ENCODE measurements at regions not wholly inside any gene's neighbourhood (a gene's known extent, or its start where the extent isn't known, plus 50 kb on each side); places are given as distances from the start of the nearest gene placed in this dataset.

- Histone ChIP-seq H3K9me3 (ENCODE audit: control extremely low read depth in 1 of 3, control insufficient read depth in 2 of 3, insufficient read depth in 1 of 3, low read length in 2 of 3) (no peaks in the 10 kb centered on the region), H3K79me2 (ENCODE audit: control insufficient read depth, insufficient read depth, low read length) (no peaks in the 10 kb centered on the region), H3K27me3 (replicated peaks in 1 of 4; ENCODE audit: control extremely low read depth in 1 of 4, control insufficient read depth in 3 of 4, insufficient read depth in 4 of 4, low read length in 3 of 4) (no peaks in the 10 kb centered on the region), H3K4me1 (ENCODE audit: control insufficient read depth in 2 of 2, insufficient read depth in 2 of 2, low read length in 2 of 2) (no peaks in the 10 kb centered on the region), H3K36me3 (replicated peaks in 1 of 2; ENCODE audit: control extremely low read depth in 1 of 2, control insufficient read depth in 1 of 2, extremely low read depth in 1 of 2, insufficient read depth in 2 of 2, low read length in 1 of 2) (no peaks in the 10 kb centered on the region), H3K27ac (ENCODE audit: low read length in 2 of 2) (no peak overlapping the region), H4K20me1 (ENCODE audit: control insufficient read depth, insufficient read depth, low read length, poor library complexity, severe bottlenecking) (no peaks in the 10 kb centered on the region), H3K4me2 (replicated peaks; ENCODE audit: low read depth, low read length, poor library complexity, severe bottlenecking) (no peak overlapping the region), H2AFZ (ENCODE audit: insufficient read depth, low read depth, low read length, poor library complexity, severe bottlenecking) (no peak overlapping the region), H3K4me3 (ENCODE audit: control extremely low read depth in 1 of 5, extremely low read depth in 1 of 5, insufficient read depth in 1 of 5, low read depth in 2 of 5, low read length in 4 of 5) (no peak overlapping the region), H3K9ac (ENCODE audit: low read length) (no peak overlapping the region)
- ChIA-PET POLR2A (no interaction called here), CTCF (no interaction called here)
- Mint-ChIP-seq H3K27me3 (peaks cover 6% of the 10 kb centered on the region), H3K4me1 (no peaks in the 10 kb centered on the region), H3K27ac (no peak overlapping the region), H3K9me3 (ENCODE audit: insufficient read depth) (no peaks in the 10 kb centered on the region), H3K4me3 (no peak overlapping the region)
- WGBS (ENCODE audit: insufficient coverage): no CpG with 5 or more reads among the region's 2 CpGs
- TF ChIP-seq EZH2 (IDR thresholded peaks at IDR 0.05; ENCODE audit: borderline replicate concordance, insufficient read depth, low read depth, low read length, poor library complexity, severe bottlenecking): no peak
- TF ChIP-seq, protein P1, sequence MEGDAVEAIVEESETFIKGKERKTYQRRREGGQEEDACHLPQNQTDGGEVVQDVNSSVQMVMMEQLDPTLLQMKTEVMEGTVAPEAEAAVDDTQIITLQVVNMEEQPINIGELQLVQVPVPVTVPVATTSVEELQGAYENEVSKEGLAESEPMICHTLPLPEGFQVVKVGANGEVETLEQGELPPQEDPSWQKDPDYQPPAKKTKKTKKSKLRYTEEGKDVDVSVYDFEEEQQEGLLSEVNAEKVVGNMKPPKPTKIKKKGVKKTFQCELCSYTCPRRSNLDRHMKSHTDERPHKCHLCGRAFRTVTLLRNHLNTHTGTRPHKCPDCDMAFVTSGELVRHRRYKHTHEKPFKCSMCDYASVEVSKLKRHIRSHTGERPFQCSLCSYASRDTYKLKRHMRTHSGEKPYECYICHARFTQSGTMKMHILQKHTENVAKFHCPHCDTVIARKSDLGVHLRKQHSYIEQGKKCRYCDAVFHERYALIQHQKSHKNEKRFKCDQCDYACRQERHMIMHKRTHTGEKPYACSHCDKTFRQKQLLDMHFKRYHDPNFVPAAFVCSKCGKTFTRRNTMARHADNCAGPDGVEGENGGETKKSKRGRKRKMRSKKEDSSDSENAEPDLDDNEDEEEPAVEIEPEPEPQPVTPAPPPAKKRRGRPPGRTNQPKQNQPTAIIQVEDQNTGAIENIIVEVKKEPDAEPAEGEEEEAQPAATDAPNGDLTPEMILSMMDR (IDR thresholded peaks at IDR 0.05): no peak
- ATAC-seq (ENCODE audit: low read depth) (no peak), DNase-seq (no peak)
- intact Hi-C loops (cut with micrococcal nuclease): no loop called here
Measured at GRCh38 chr13:47215736-47216135, 318.9 kb upstream of the HTR2A start.

DNA sequence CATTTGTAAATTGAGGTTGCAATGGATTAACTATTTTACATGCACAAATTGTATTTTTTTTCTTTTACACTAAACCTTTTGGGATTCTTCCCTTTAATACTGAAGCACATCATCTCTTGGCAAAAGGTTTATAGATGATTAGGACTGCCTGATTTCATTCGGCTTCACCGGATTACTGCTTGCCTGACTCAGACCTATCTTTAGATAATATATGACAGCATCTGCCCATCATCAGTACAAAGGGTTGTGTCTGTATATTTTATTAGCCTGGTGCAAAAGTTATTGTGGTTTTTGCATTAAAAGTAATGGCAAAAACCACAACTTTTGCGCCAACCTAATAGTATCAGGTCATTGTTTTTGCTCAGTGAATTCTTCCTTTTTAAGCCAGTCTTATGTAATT lies 316.2 kb upstream of the HTR2A start:
- Histone ChIP-seq H3K27me3 (replicated peaks in 1 of 4; ENCODE audit: control extremely low read depth in 1 of 4, control insufficient read depth in 3 of 4, insufficient read depth in 4 of 4, low read length in 3 of 4) (no peaks in the 10 kb centered on the region), H3K4me3 (ENCODE audit: control extremely low read depth in 1 of 5, extremely low read depth in 1 of 5, insufficient read depth in 1 of 5, low read depth in 2 of 5, low read length in 4 of 5) (no peak overlapping the region), H3K4me1 (ENCODE audit: control insufficient read depth in 2 of 2, insufficient read depth in 2 of 2, low read length in 2 of 2) (no peaks in the 10 kb centered on the region), H2AFZ (ENCODE audit: insufficient read depth, low read depth, low read length, poor library complexity, severe bottlenecking) (no peak overlapping the region), H3K9ac (ENCODE audit: low read length) (no peak overlapping the region), H4K20me1 (ENCODE audit: control insufficient read depth, insufficient read depth, low read length, poor library complexity, severe bottlenecking) (no peaks in the 10 kb centered on the region), H3K4me2 (replicated peaks; ENCODE audit: low read depth, low read length, poor library complexity, severe bottlenecking) (no peak overlapping the region), H3K27ac (ENCODE audit: low read length in 2 of 2) (no peak overlapping the region), H3K9me3 (ENCODE audit: control extremely low read depth in 1 of 3, control insufficient read depth in 2 of 3, insufficient read depth in 1 of 3, low read length in 2 of 3) (no peaks in the 10 kb centered on the region), H3K79me2 (ENCODE audit: control insufficient read depth, insufficient read depth, low read length) (no peaks in the 10 kb centered on the region), H3K36me3 (replicated peaks in 1 of 2; ENCODE audit: control extremely low read depth in 1 of 2, control insufficient read depth in 1 of 2, extremely low read depth in 1 of 2, insufficient read depth in 2 of 2, low read length in 1 of 2) (no peaks in the 10 kb centered on the region)
- Mint-ChIP-seq H3K4me1 (no peaks in the 10 kb centered on the region), H3K9me3 (ENCODE audit: insufficient read depth) (no peaks in the 10 kb centered on the region), H3K27me3 (peaks cover 7% of the 10 kb centered on the region), H3K27ac (no peak overlapping the region), H3K4me3 (no peak overlapping the region)
- no peak for DNase-seq
- ChIA-PET CTCF (no interaction called here), POLR2A (no interaction called here)
- no peak for TF ChIP-seq EZH2 (IDR thresholded peaks at IDR 0.05; ENCODE audit: borderline replicate concordance, insufficient read depth, low read depth, low read length, poor library complexity, severe bottlenecking)
- TF ChIP-seq, protein P1 (IDR thresholded peaks at IDR 0.05): no peak
- intact Hi-C loops (cut with micrococcal nuclease): no loop called here
- ATAC-seq (ENCODE audit: low read depth): no peak
- no CpG with 5 or more reads among the region's 3 CpGs for WGBS (ENCODE audit: insufficient coverage)

Data from B cell (primary cell).